Neural progenitor cell (in vitro differentiated cells): ENCODE measurements at regions not wholly inside any gene's neighbourhood (a gene's known extent, or its start where the extent isn't known, plus 50 kb on each side); places are given as distances from the start of the nearest gene placed in this dataset.

Source experiments
- DNase-seq: peaks from one replicate; pipeline ENCODE4 v3.0.0-alpha.2; 2016; ENCODE audit warnings: low spot score
- H2AFZ ChIP-seq: fragments of 200-600 bp; sonication (generic); replicated peaks from 2 replicates; pipeline ENCODE4 v1.6.1; 2016; ENCODE audit warnings: antibody characterized with exemption
- H3F3A ChIP-seq: fragments of 200-600 bp; sonication (generic); 2 replicates; pipeline ENCODE4 v1.6.1; 2016; ENCODE audit warnings: antibody characterized with exemption, low read depth
- H3K27ac ChIP-seq: fragments of 200-600 bp; sonication (generic); 2 replicates; pipeline ENCODE4 v1.5.1; 2016; ENCODE audit warnings: mild to moderate bottlenecking
- H3K27me3 ChIP-seq: fragments of 200-600 bp; sonication (generic); 2 replicates; pipeline ENCODE4 v1.6.1; 2016; ENCODE audit warnings: mild to moderate bottlenecking, moderate library complexity
- H3K36me3 ChIP-seq: fragments of 200-600 bp; sonication (generic); 2 replicates; pipeline ENCODE4 v1.5.1; 2016
- H3K4me1 ChIP-seq: fragments of 200-600 bp; sonication (generic); 2 replicates; pipeline ENCODE4 v1.6.1; 2016; ENCODE audit warnings: mixed run types
- H3K4me2 ChIP-seq: fragments of 200-600 bp; sonication (generic); 2 replicates; pipeline ENCODE4 v1.6.1; 2016
- H3K4me3 ChIP-seq: fragments of 200-600 bp; sonication (generic); 2 replicates; pipeline ENCODE4 v1.5.1; 2016
- H3K79me2 ChIP-seq: fragments of 200-600 bp; sonication (generic); 2 replicates; pipeline ENCODE4 v1.6.1; 2016; ENCODE audit warnings: low read depth
- H3K9ac ChIP-seq: fragments of 200-600 bp; sonication (generic); 2 replicates; pipeline ENCODE4 v1.6.1; 2016
- H3K9me3 ChIP-seq: fragments of 200-600 bp; sonication (generic); 2 replicates; pipeline ENCODE4 v1.5.1; 2016; ENCODE audit warnings: low read depth
- H4K20me1 ChIP-seq: fragments of 200-600 bp; sonication (generic); 2 replicates; pipeline ENCODE4 v1.6.1; 2016; ENCODE audit warnings: low read depth
- H3K27ac Mint-ChIP-seq: 3 replicates; pipeline ENCODE4 v1.8.0; 2021; ENCODE audit warnings: mixed read lengths
- H3K27me3 Mint-ChIP-seq: 2 replicates; pipeline ENCODE4 v1.8.0; 2022; ENCODE audit warnings: low read depth, mild to moderate bottlenecking, inconsistent platforms, moderate library complexity, mixed read lengths; ENCODE audit not compliant: insufficient read depth
- H3K36me3 Mint-ChIP-seq: 3 replicates; pipeline ENCODE4 v1.8.0; 2021; ENCODE audit warnings: mixed read lengths
- H3K4me1 Mint-ChIP-seq: 3 replicates; pipeline ENCODE4 v1.8.0; 2021; ENCODE audit warnings: mixed read lengths
- H3K4me3 Mint-ChIP-seq: 3 replicates; pipeline ENCODE4 v1.8.0; 2021; ENCODE audit warnings: mild to moderate bottlenecking, moderate library complexity, mixed read lengths
- H3K9me3 Mint-ChIP-seq: 3 replicates; pipeline ENCODE4 v1.8.0; 2020; ENCODE audit warnings: mixed read lengths
- CTCF ChIP-seq: fragments of 200-600 bp; sonication (generic); IDR thresholded peaks from 2 replicates; pipeline ENCODE4 v1.5.1; 2017; ENCODE audit warnings: antibody characterized with exemption, mild to moderate bottlenecking
- EZH2 ChIP-seq: fragments of 200-600 bp; sonication (generic); IDR thresholded peaks from 2 replicates; pipeline ENCODE4 v1.6.1; 2017; ENCODE audit warnings: antibody characterized with exemption, mild to moderate bottlenecking, moderate library complexity
- EZH2phosphoT487 ChIP-seq: fragments of 200-600 bp; sonication (generic); IDR thresholded peaks from 2 replicates; pipeline ENCODE4 v1.6.1; 2017; ENCODE audit warnings: antibody characterized with exemption

- Mint-ChIP-seq H3K4me3 (no peak overlapping the region), H3K27ac (peak overlapping the region; percentile 31), H3K27me3 (no peaks in the 10 kb centered on the region), H3K4me1 (peaks cover 2% of the 10 kb centered on the region), H3K9me3 (no peaks in the 10 kb centered on the region), H3K36me3 (no peaks in the 10 kb centered on the region)
- no peak overlapping the region for H3K9ac ChIP-seq
- TF ChIP-seq CTCF (no peak), EZH2phosphoT487 (no peak), EZH2 (no peak)
- no peaks in the 10 kb centered on the region for H3F3A ChIP-seq
- no peaks in the 10 kb centered on the region for H3K27me3 ChIP-seq
- H4K20me1 ChIP-seq, result no peaks in the 10 kb centered on the region
- no peaks in the 10 kb centered on the region for H3K4me1 ChIP-seq
- no peak overlapping the region for H3K4me3 ChIP-seq
- no peaks in the 10 kb centered on the region for H3K36me3 ChIP-seq
- H3K27ac ChIP-seq, result no peak overlapping the region
- no peak for DNase-seq
- H2AFZ ChIP-seq, result no peak overlapping the region
- peaks cover 3% of the 10 kb centered on the region for H3K9me3 ChIP-seq
- H3K79me2 ChIP-seq, result no peaks in the 10 kb centered on the region
- H3K4me2 ChIP-seq, result no peak overlapping the region
These were observed 76.2 kb upstream of the MAP3K7 start for GRCh38 chr6:90663106-90663505.

GRCh38 chr6:90660931-90661330 is 74.1 kb upstream of the MAP3K7 start:
- H3K9me3 ChIP-seq, result peaks cover 3% of the 10 kb centered on the region
- no peaks in the 10 kb centered on the region for H3K36me3 ChIP-seq
- H3K4me2 ChIP-seq, result no peak overlapping the region
- no peaks in the 10 kb centered on the region for H3K9me3 Mint-ChIP-seq
- no peaks in the 10 kb centered on the region for H3F3A ChIP-seq
- no peak for DNase-seq
- no peaks in the 10 kb centered on the region for H3K27me3 ChIP-seq
- peak overlapping the region; percentile 42 for H2AFZ ChIP-seq
- H3K4me1 Mint-ChIP-seq, result peaks cover 2% of the 10 kb centered on the region
- H3K27ac Mint-ChIP-seq, result peak overlapping the region; percentile 44
- no peaks in the 10 kb centered on the region for H3K36me3 Mint-ChIP-seq
- no peak overlapping the region for H3K9ac ChIP-seq
- no peaks in the 10 kb centered on the region for H3K79me2 ChIP-seq
- H3K4me1 ChIP-seq, result no peaks in the 10 kb centered on the region
- H3K27me3 Mint-ChIP-seq, result no peaks in the 10 kb centered on the region
- no peaks in the 10 kb centered on the region for H4K20me1 ChIP-seq
- no peak overlapping the region for H3K4me3 Mint-ChIP-seq
- H3K4me3 ChIP-seq, result no peak overlapping the region
- no peak overlapping the region for H3K27ac ChIP-seq
- TF ChIP-seq CTCF (no peak), EZH2phosphoT487 (no peak)

- Histone ChIP-seq H3K4me2 (no peak overlapping the region), H3K9me3 (no peaks in the 10 kb centered on the region), H4K20me1 (no peaks in the 10 kb centered on the region), H3K36me3 (no peaks in the 10 kb centered on the region), H3K9ac (no peak overlapping the region), H3K27ac (no peak overlapping the region), H3K4me3 (no peak overlapping the region), H2AFZ (no peak overlapping the region), H3K27me3 (no peaks in the 10 kb centered on the region), H3F3A (no peaks in the 10 kb centered on the region), H3K4me1 (no peaks in the 10 kb centered on the region), H3K79me2 (no peaks in the 10 kb centered on the region)
- H3K4me1 Mint-ChIP-seq, result peaks cover 12% of the 10 kb centered on the region
- no peaks in the 10 kb centered on the region for H3K36me3 Mint-ChIP-seq
- peaks cover 2% of the 10 kb centered on the region for H3K27me3 Mint-ChIP-seq
- no peak for DNase-seq
- H3K27ac Mint-ChIP-seq, result no peak overlapping the region
- no peaks in the 10 kb centered on the region for H3K9me3 Mint-ChIP-seq
- no peak overlapping the region for H3K4me3 Mint-ChIP-seq
- TF ChIP-seq EZH2 (no peak), EZH2phosphoT487 (no peak), CTCF (no peak)
These were observed 71.6 kb upstream of the MAP3K7 start for GRCh38 chr6:90658497-90658896.

GRCh38 chr6:90656325-90656724 is 69.5 kb upstream of the MAP3K7 start:
- Histone ChIP-seq H4K20me1 (no peaks in the 10 kb centered on the region), H3K27ac (no peak overlapping the region), H3K4me2 (no peak overlapping the region), H3K4me1 (no peaks in the 10 kb centered on the region), H3K9ac (no peak overlapping the region), H3K9me3 (no peaks in the 10 kb centered on the region), H3K36me3 (no peaks in the 10 kb centered on the region), H3F3A (no peaks in the 10 kb centered on the region), H3K4me3 (no peak overlapping the region), H2AFZ (no peak overlapping the region), H3K27me3 (no peaks in the 10 kb centered on the region), H3K79me2 (no peaks in the 10 kb centered on the region)
- peaks cover 12% of the 10 kb centered on the region for H3K4me1 Mint-ChIP-seq
- H3K4me3 Mint-ChIP-seq, result no peak overlapping the region
- TF ChIP-seq EZH2phosphoT487 (no peak), CTCF (no peak), EZH2 (no peak)
- H3K27me3 Mint-ChIP-seq, result peaks cover 6% of the 10 kb centered on the region
- no peak for DNase-seq
- no peaks in the 10 kb centered on the region for H3K9me3 Mint-ChIP-seq
- H3K36me3 Mint-ChIP-seq, result no peaks in the 10 kb centered on the region
- no peak overlapping the region for H3K27ac Mint-ChIP-seq
